ENCODE measurements at regions not wholly inside any gene's neighbourhood (a gene's known extent, or its start where the extent isn't known, plus 50 kb on each side); places are given as distances from the start of the nearest gene placed in this dataset.

DNA sequence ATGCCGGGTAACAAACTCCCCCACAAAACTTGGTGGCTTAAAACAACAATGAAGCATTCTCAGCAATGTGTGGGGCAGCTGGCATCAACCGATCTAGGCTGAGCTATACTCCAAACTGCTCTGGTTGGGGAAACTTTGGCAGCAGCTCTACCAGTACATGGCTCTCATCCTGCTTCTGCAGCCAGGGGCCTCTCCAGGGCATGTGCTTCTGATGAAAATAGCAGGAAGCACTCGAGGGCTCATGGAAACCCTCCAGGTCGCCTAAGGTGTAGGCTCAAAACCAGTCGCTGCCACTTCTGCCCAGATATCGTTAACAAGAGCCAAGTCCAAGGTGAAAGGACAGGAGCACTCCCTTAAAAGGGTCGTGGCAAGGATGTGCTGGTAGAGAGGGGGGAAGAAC, 134.1 kb downstream of the TEX36 start:
- H3K4me3 ChIP-seq (ENCODE audit: low read depth, low read length) = no peak overlapping the region
- no peak for DNase-seq (ENCODE audit: low read depth)
- TF ChIP-seq, protein P1, sequence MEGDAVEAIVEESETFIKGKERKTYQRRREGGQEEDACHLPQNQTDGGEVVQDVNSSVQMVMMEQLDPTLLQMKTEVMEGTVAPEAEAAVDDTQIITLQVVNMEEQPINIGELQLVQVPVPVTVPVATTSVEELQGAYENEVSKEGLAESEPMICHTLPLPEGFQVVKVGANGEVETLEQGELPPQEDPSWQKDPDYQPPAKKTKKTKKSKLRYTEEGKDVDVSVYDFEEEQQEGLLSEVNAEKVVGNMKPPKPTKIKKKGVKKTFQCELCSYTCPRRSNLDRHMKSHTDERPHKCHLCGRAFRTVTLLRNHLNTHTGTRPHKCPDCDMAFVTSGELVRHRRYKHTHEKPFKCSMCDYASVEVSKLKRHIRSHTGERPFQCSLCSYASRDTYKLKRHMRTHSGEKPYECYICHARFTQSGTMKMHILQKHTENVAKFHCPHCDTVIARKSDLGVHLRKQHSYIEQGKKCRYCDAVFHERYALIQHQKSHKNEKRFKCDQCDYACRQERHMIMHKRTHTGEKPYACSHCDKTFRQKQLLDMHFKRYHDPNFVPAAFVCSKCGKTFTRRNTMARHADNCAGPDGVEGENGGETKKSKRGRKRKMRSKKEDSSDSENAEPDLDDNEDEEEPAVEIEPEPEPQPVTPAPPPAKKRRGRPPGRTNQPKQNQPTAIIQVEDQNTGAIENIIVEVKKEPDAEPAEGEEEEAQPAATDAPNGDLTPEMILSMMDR (conservative IDR thresholded peaks at IDR 0.05; ENCODE audit: low read depth, low read length) = no peak

DNA sequence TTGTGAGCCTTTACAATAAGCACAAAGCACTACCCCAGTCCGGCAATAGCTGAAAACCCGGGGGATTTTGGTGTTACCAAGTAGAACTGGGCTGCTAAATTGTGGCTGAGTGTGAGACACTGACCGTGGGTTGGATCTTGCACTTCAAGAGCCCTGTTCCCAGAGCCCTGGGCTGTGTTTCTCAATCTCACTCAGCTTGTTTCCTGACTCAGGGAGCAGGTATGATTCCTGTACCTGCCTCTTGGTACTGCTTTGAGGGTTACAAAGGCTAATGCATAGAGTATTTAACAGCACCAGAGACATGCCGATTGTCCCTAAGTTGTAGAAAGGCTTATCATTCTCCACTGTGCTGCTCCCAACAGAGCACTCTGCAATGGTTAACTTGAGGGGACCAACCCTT, 134.6 kb downstream of the TEX36 start:
- TF ChIP-seq, protein P1 (conservative IDR thresholded peaks at IDR 0.05; ENCODE audit: low read depth, low read length) = no peak
- DNase-seq (ENCODE audit: low read depth) = no peak
- no peak overlapping the region for H3K4me3 ChIP-seq (ENCODE audit: low read depth, low read length)

DNA sequence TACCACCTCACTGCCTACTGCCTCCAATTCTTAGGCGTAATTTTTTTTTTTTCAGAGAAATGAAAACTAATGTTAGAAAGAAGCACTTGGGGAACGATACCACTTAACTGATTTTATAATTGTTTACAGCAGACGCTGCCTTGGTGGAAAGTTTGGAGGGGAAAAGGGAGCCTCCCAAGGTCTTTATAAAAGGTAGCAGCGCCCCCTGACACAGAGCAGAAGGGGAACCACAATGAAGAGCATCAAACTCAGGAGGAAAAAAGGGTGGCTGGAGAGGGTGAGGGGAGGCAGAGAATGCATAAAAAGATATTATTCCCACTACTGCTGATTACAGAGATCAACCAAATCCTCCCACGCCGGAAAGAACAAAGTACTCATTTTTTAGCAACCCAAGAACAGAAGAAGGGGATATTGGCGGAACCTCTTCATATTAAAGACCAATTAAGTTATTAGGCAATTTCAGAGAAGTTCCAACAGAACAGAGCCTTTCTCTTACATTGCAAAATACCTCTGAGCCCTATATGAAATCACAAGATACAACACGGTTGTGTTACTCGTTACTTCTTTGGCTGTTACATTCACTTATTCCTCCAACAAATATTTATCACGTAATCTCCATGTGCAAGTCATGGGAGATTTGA, 135.8 kb downstream of the TEX36 start:
- no peak overlapping the region for H3K4me3 ChIP-seq (ENCODE audit: low read depth, low read length)
- TF ChIP-seq, protein P1 (conservative IDR thresholded peaks at IDR 0.05; ENCODE audit: low read depth, low read length) = no peak
- no peak for DNase-seq (ENCODE audit: low read depth)

DNA sequence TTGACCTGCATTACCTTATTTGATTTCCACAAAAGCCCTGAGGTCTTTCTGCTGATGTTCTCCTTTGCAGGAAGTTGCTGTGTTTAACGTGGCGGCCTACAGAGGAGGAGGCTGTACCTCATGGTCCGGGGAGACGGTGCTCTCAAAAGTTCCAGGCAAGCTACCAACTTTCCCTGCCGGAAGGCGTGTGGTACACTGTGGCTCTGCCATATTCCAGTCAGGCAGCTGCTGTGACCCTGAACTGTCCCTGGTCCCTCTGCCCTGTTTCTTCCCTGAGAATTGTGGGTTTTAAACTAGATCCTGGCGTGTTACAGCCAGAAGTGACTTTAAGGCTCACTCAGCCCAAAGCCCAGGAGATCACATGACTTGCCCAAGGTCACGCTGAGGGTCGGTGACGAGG, 139.2 kb downstream of the TEX36 start:
- DNase-seq (ENCODE audit: low read depth) = no peak
- no peak overlapping the region for H3K4me3 ChIP-seq (ENCODE audit: low read depth, low read length)
- TF ChIP-seq, protein P1 (conservative IDR thresholded peaks at IDR 0.05; ENCODE audit: low read depth, low read length) = no peak

DNA sequence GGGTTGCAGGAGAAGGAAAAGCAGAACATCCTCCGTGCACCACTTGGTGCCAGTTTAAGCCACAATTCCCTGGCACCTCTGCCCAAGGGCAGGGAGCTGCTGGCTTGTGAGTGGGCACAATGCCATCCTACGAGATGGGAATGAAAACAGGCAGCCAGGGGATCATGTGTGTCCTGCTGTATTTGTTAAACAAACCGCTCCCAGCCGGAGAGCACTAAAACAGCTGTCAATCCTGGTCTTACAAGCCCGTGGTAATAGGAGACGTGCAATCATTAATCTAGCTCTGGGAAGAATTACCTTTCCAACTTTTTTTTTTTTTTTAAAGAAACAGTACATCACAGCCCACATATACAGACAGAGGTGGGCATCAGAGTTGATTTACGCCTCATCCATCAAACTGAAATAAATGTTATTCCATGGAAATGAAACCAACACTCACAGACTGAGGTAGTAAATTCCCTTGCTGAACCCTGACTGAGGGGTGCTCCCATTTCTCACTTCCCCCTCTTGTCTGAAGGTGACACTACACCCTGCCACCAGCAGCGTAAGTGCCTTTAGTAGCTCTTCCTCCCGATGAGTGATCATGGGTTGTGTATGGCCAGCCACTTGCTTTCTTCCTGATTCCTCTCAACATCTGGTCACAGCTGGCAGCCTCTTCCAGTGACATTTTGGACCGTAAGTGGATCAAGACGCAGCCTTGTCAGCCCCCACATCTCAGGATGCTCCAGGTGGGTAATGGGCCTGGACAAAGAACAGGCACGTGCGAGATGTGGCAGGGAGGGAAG, 143.8 kb downstream of the TEX36 start:
- TF ChIP-seq, protein P1 (conservative IDR thresholded peaks at IDR 0.05; ENCODE audit: low read depth, low read length) = no peak
- no peak for DNase-seq (ENCODE audit: low read depth)
- H3K4me3 ChIP-seq (ENCODE audit: low read depth, low read length) = no peak overlapping the region

DNA sequence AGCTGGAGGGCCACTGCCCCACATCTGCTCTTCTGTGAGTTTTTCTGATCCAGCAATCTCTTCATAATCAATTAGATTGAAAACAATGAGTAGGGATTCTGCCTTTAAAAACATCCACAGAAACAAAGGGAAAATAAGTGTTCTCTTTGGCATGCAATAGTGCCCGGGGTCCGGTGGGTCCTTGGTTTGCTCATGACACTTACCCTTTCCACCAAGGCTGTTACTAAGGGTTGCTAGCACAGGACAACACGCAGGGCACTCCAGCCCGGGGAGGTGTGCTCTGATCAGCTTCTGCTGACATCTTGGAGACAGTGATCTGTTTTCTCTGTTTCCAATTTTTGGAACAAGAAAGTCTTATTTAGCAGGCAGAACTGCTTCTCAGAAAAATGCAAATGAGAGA, 146.7 kb downstream of the TEX36 start:
- TF ChIP-seq, protein P1 (conservative IDR thresholded peaks at IDR 0.05; ENCODE audit: low read depth, low read length) = no peak
- H3K4me3 ChIP-seq (ENCODE audit: low read depth, low read length) = no peak overlapping the region
- DNase-seq (ENCODE audit: low read depth) = no peak

DNA sequence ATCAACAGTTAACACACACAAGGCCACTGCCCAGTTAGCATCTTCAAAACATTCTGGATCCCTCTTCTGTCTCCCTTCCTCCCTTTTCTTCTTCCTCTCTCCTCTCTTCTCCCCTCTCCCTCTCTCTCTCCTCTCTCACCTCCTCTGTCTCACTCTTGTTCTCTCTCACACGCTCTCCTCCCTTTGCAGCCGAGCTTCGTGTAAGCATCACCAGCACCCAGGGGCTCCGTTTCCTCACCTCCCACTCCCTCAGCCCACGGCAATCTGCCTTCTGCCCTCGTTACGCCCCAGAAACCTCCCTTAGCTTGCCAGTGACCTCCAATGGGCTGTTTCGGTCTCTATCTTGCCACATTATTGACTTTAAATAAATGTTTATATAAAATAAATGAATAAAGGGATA, 147.4 kb downstream of the TEX36 start:
- H3K4me3 ChIP-seq (ENCODE audit: low read depth, low read length) = no peak overlapping the region
- no peak for DNase-seq (ENCODE audit: low read depth)
- TF ChIP-seq, protein P1 (conservative IDR thresholded peaks at IDR 0.05; ENCODE audit: low read depth, low read length) = no peak

Measured in choroid plexus epithelial cell (primary cell).